ENCODE measurements at regions not wholly inside any gene's neighbourhood (a gene's known extent, or its start where the extent isn't known, plus 50 kb on each side); places are given as distances from the start of the nearest gene placed in this dataset.
A peak's percentile ranks its signal among the peaks of the same experiment; 100 is the strongest.

- Mint-ChIP-seq H3K36me3 (peaks cover 8% of the 10 kb centered on the region), H3K27ac (no peak overlapping the region), H3K9me3 (no peaks in the 10 kb centered on the region), H3K4me3 (no peak overlapping the region), H3K27me3 (no peaks in the 10 kb centered on the region), H3K4me1 (peaks cover 8 to 19% (median 13%) of the 10 kb centered on the region in 3 donors)
- Histone ChIP-seq H3K27ac (ENCODE audit: low read length) (no peak overlapping the region), H3K27me3 (replicated peaks in 1 of 2; ENCODE audit: control insufficient read depth in 2 of 2, extremely low read depth in 1 of 2, insufficient read depth in 2 of 2, low read length in 1 of 2) (no peaks in the 10 kb centered on the region), H3K4me1 (ENCODE audit: control insufficient read depth in 1 of 2, extremely low read depth in 1 of 2, insufficient read depth in 2 of 2, low read length in 2 of 2) (peaks cover 0 to 4% of the 10 kb centered on the region in 2 experiments), H3K4me3 (ENCODE audit: control insufficient read depth in 1 of 2, extremely low read depth in 1 of 2, low read length in 1 of 2) (no peak overlapping the region), H3K9me3 (no peaks in the 10 kb centered on the region), H3K36me3 (ENCODE audit: control insufficient read depth in 2 of 2, extremely low read depth in 1 of 2, insufficient read depth in 1 of 2, low read length in 1 of 2) (peaks cover 0 to 9% of the 10 kb centered on the region in 2 donors)
- CTCF ChIA-PET = no interaction called here
- DNase-seq (no peak), ATAC-seq (replicated peaks in 1 of 4) (no peak)
- WGBS (ENCODE audit: insufficient coverage) = 87% methylated on average over 1 of the region's 3 CpGs
- POLR2A ChIA-PET = no interaction called here
Observed at GRCh38 chrX:2594491-2594890, 93.7 kb upstream of the DHRSX start.

- POLR2A ChIA-PET = no interaction called here
- ATAC-seq (replicated peaks in 1 of 4) (no peak), DNase-seq (no peak)
- Mint-ChIP-seq H3K4me1 (peaks cover 8 to 16% (median 13%) of the 10 kb centered on the region in 3 donors), H3K9me3 (no peaks in the 10 kb centered on the region), H3K36me3 (peaks cover 6% of the 10 kb centered on the region), H3K27ac (no peak overlapping the region), H3K27me3 (no peaks in the 10 kb centered on the region), H3K4me3 (no peak overlapping the region)
- H3K27me3 ChIP-seq (replicated peaks in 1 of 2; ENCODE audit: control insufficient read depth in 2 of 2, extremely low read depth in 1 of 2, insufficient read depth in 2 of 2, low read length in 1 of 2) = no peaks in the 10 kb centered on the region
- H3K27ac ChIP-seq (ENCODE audit: low read length) = no peak overlapping the region
- H3K36me3 ChIP-seq (ENCODE audit: control insufficient read depth in 2 of 2, extremely low read depth in 1 of 2, insufficient read depth in 1 of 2, low read length in 1 of 2) = peaks cover 0 to 4% of the 10 kb centered on the region in 2 donors
- peaks cover 0 to 4% of the 10 kb centered on the region in 2 experiments for H3K4me1 ChIP-seq (ENCODE audit: control insufficient read depth in 1 of 2, extremely low read depth in 1 of 2, insufficient read depth in 2 of 2, low read length in 2 of 2)
- H3K9me3 ChIP-seq = no peaks in the 10 kb centered on the region
- no CpG with 5 or more reads among the region's 3 CpGs for WGBS (ENCODE audit: insufficient coverage)
- CTCF ChIA-PET = no interaction called here
- no peak overlapping the region for H3K4me3 ChIP-seq (ENCODE audit: control insufficient read depth in 1 of 2, extremely low read depth in 1 of 2, low read length in 1 of 2)
Observed at GRCh38 chrX:2592279-2592678, 91.5 kb upstream of the DHRSX start.

GRCh38 chrX:2589186-2590020, 88.6 kb upstream of the DHRSX start:
- Histone ChIP-seq H3K36me3 (ENCODE audit: control insufficient read depth in 2 of 2, extremely low read depth in 1 of 2, insufficient read depth in 1 of 2, low read length in 1 of 2) (no peaks in the 10 kb centered on the region), H3K27ac (ENCODE audit: low read length) (no peak overlapping the region), H3K4me3 (ENCODE audit: control insufficient read depth in 1 of 2, extremely low read depth in 1 of 2, low read length in 1 of 2) (no peak overlapping the region), H3K27me3 (replicated peaks in 1 of 2; ENCODE audit: control insufficient read depth in 2 of 2, extremely low read depth in 1 of 2, insufficient read depth in 2 of 2, low read length in 1 of 2) (peaks cover 0 to 18% of the 10 kb centered on the region in 2 experiments), H3K9me3 (no peaks in the 10 kb centered on the region), H3K4me1 (ENCODE audit: control insufficient read depth in 1 of 2, extremely low read depth in 1 of 2, insufficient read depth in 2 of 2, low read length in 2 of 2) (peaks cover 0 to 4% of the 10 kb centered on the region in 2 experiments)
- ChIA-PET POLR2A (no interaction called here), CTCF (no interaction called here)
- ATAC-seq (replicated peaks in 1 of 4) (no peak), DNase-seq (no peak)
- 84% methylated on average over 4 of the region's 9 CpGs for WGBS (ENCODE audit: insufficient coverage)
- H3K27ac Mint-ChIP-seq = no peak overlapping the region
- H3K27me3 Mint-ChIP-seq = peaks cover 5 to 10% of the 10 kb centered on the region in 2 donors
- no peak overlapping the region for H3K4me3 Mint-ChIP-seq
- peaks cover 10 to 18% (median 14%) of the 10 kb centered on the region in 3 donors for H3K4me1 Mint-ChIP-seq
- no peaks in the 10 kb centered on the region for H3K36me3 Mint-ChIP-seq
- no peaks in the 10 kb centered on the region for H3K9me3 Mint-ChIP-seq

GRCh38 chrX:2588049-2588448, 87.3 kb upstream of the DHRSX start:
- no peaks in the 10 kb centered on the region for H3K9me3 ChIP-seq
- DNase-seq (no peak), ATAC-seq (replicated peaks in 1 of 4) (no peak)
- POLR2A ChIA-PET = no interaction called here
- H3K27ac ChIP-seq (ENCODE audit: low read length) = no peak overlapping the region
- Mint-ChIP-seq H3K36me3 (no peaks in the 10 kb centered on the region), H3K4me3 (no peak overlapping the region), H3K27ac (no peak overlapping the region), H3K4me1 (peaks cover 9 to 17% (median 12%) of the 10 kb centered on the region in 3 donors), H3K9me3 (no peaks in the 10 kb centered on the region), H3K27me3 (peaks cover 5 to 14% of the 10 kb centered on the region in 2 donors)
- peaks cover 0 to 9% of the 10 kb centered on the region in 2 experiments for H3K4me1 ChIP-seq (ENCODE audit: control insufficient read depth in 1 of 2, extremely low read depth in 1 of 2, insufficient read depth in 2 of 2, low read length in 2 of 2)
- no peak overlapping the region for H3K4me3 ChIP-seq (ENCODE audit: control insufficient read depth in 1 of 2, extremely low read depth in 1 of 2, low read length in 1 of 2)
- 86% methylated on average over 1 of the region's 4 CpGs for WGBS (ENCODE audit: insufficient coverage)
- no peaks in the 10 kb centered on the region for H3K36me3 ChIP-seq (ENCODE audit: control insufficient read depth in 2 of 2, extremely low read depth in 1 of 2, insufficient read depth in 1 of 2, low read length in 1 of 2)
- CTCF ChIA-PET = no interaction called here
- H3K27me3 ChIP-seq (replicated peaks in 1 of 2; ENCODE audit: control insufficient read depth in 2 of 2, extremely low read depth in 1 of 2, insufficient read depth in 2 of 2, low read length in 1 of 2) = peaks cover 0 to 27% of the 10 kb centered on the region in 2 experiments

- H3K27ac Mint-ChIP-seq = no peak overlapping the region
- no CpG with 5 or more reads among the region's 4 CpGs for WGBS (ENCODE audit: insufficient coverage)
Observed at GRCh38 chrX:2587146-2587545, 86.4 kb upstream of the DHRSX start.

GRCh38 chrX:2585158-2585470, 84.3 kb upstream of the DHRSX start:
- H3K9me3 ChIP-seq = no peaks in the 10 kb centered on the region
- WGBS (ENCODE audit: insufficient coverage) = 100% methylated on average over 2 of the region's 8 CpGs
- peak overlapping the region in 1 of 3 donors; percentile 58 for H3K4me3 Mint-ChIP-seq

More at GRCh38 chrX:2587146-2587545, 86.4 kb upstream of the DHRSX start:
- ATAC-seq (replicated peaks in 1 of 4) = no peak
- POLR2A ChIA-PET = no interaction called here
- H3K36me3 ChIP-seq (ENCODE audit: control insufficient read depth in 2 of 2, extremely low read depth in 1 of 2, insufficient read depth in 1 of 2, low read length in 1 of 2) = no peaks in the 10 kb centered on the region
- Mint-ChIP-seq H3K36me3 (no peaks in the 10 kb centered on the region), H3K9me3 (no peaks in the 10 kb centered on the region), H3K4me1 (peaks cover 9 to 16% (median 10%) of the 10 kb centered on the region in 3 donors), H3K4me3 (no peak overlapping the region), H3K27me3 (peaks cover 12 to 23% of the 10 kb centered on the region in 2 donors)
- no peak overlapping the region for H3K27ac ChIP-seq (ENCODE audit: low read length)
- H3K9me3 ChIP-seq = no peaks in the 10 kb centered on the region
- CTCF ChIA-PET = no interaction called here
- peaks cover 0 to 13% of the 10 kb centered on the region in 2 experiments for H3K4me1 ChIP-seq (ENCODE audit: control insufficient read depth in 1 of 2, extremely low read depth in 1 of 2, insufficient read depth in 2 of 2, low read length in 2 of 2)
- H3K4me3 ChIP-seq (ENCODE audit: control insufficient read depth in 1 of 2, extremely low read depth in 1 of 2, low read length in 1 of 2) = no peak overlapping the region
- DNase-seq = no peak
- H3K27me3 ChIP-seq (replicated peaks in 1 of 2; ENCODE audit: control insufficient read depth in 2 of 2, extremely low read depth in 1 of 2, insufficient read depth in 2 of 2, low read length in 1 of 2) = peaks cover 9 to 36% of the 10 kb centered on the region in 2 experiments

More at GRCh38 chrX:2585158-2585470, 84.3 kb upstream of the DHRSX start:
- Mint-ChIP-seq H3K9me3 (no peaks in the 10 kb centered on the region), H3K27ac (no peak overlapping the region), H3K27me3 (peaks cover 21 to 41% of the 10 kb centered on the region in 2 donors), H3K4me1 (peaks cover 8 to 15% (median 9%) of the 10 kb centered on the region in 3 donors), H3K36me3 (no peaks in the 10 kb centered on the region)
- H3K36me3 ChIP-seq (ENCODE audit: control insufficient read depth in 2 of 2, extremely low read depth in 1 of 2, insufficient read depth in 1 of 2, low read length in 1 of 2) = no peaks in the 10 kb centered on the region
- ATAC-seq (replicated peaks in 1 of 4) (no peak), DNase-seq (no peak)
- H3K4me1 ChIP-seq (ENCODE audit: control insufficient read depth in 1 of 2, extremely low read depth in 1 of 2, insufficient read depth in 2 of 2, low read length in 2 of 2) = peaks cover 0 to 13% of the 10 kb centered on the region in 2 experiments
- POLR2A ChIA-PET = no interaction called here
- peaks cover 10 to 49% of the 10 kb centered on the region in 2 experiments for H3K27me3 ChIP-seq (replicated peaks in 1 of 2; ENCODE audit: control insufficient read depth in 2 of 2, extremely low read depth in 1 of 2, insufficient read depth in 2 of 2, low read length in 1 of 2)
- no peak overlapping the region for H3K4me3 ChIP-seq (ENCODE audit: control insufficient read depth in 1 of 2, extremely low read depth in 1 of 2, low read length in 1 of 2)
- CTCF ChIA-PET = no interaction called here
- no peak overlapping the region for H3K27ac ChIP-seq (ENCODE audit: low read length)

All from T-cell (primary cell).